Skeletal muscle satellite cell (primary cell): ENCODE measurements at regions not wholly inside any gene's neighbourhood (a gene's known extent, or its start where the extent isn't known, plus 50 kb on each side); places are given as distances from the start of the nearest gene placed in this dataset.

Source experiments
- H3K27me3 ChIP-seq: 2 replicates; pipeline ENCODE4 v1.7.0; 2013; ENCODE audit warnings: low read length; ENCODE audit not compliant: control insufficient read depth, insufficient read depth
- H3K36me3 ChIP-seq: 2 replicates; pipeline ENCODE4 v1.7.0; 2013; ENCODE audit warnings: mild to moderate bottlenecking, control low read depth, low read length; ENCODE audit not compliant: insufficient read depth
- H3K4me1 ChIP-seq: 2 replicates; pipeline ENCODE4 v1.7.0; 2013; ENCODE audit warnings: low read length; ENCODE audit not compliant: control insufficient read depth, insufficient read depth
- H3K4me2 ChIP-seq: 2 replicates; pipeline ENCODE4 v1.7.0; 2013; ENCODE audit warnings: mild to moderate bottlenecking, low read length
- H3K4me3 ChIP-seq: 2 replicates; pipeline ENCODE4 v1.7.0; 2013; ENCODE audit warnings: low read length
- H3K9ac ChIP-seq: 2 replicates; pipeline ENCODE4 v1.7.0; 2013; ENCODE audit warnings: mild to moderate bottlenecking, low read depth, low read length, moderate library complexity
- H3K9me3 ChIP-seq: replicated peaks from 2 replicates; pipeline ENCODE4 v1.7.0; 2013; ENCODE audit warnings: mild to moderate bottlenecking, control low read depth, low read length

DNA sequence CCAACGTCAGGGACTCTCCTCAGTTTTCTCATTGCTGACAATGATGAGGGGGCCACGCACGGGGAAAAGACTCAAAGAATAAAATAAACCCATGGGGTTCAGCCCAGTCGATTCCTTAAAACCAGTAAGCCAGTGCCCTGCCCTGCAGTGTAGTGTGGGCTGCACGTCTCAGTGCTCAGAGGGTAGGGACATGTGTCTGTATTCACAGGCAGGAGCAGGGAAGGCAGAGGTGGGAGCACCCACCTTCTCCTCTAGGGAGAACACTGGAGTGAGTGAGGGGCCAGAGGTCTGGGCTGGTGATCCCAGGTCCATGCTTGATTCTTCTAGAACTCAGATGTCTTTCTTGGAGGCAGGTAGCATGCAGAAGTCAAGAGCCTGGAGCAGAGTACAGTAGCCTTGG, 303.6 kb downstream of the MATN1 start:
- H3K27me3 ChIP-seq = no peaks in the 10 kb centered on the region
- no peaks in the 10 kb centered on the region for H3K36me3 ChIP-seq
- no peak overlapping the region for H3K4me3 ChIP-seq
- no peak overlapping the region for H3K4me2 ChIP-seq
- H3K9ac ChIP-seq = no peak overlapping the region
- H3K4me1 ChIP-seq = no peaks in the 10 kb centered on the region
- H3K9me3 ChIP-seq = no peaks in the 10 kb centered on the region

DNA sequence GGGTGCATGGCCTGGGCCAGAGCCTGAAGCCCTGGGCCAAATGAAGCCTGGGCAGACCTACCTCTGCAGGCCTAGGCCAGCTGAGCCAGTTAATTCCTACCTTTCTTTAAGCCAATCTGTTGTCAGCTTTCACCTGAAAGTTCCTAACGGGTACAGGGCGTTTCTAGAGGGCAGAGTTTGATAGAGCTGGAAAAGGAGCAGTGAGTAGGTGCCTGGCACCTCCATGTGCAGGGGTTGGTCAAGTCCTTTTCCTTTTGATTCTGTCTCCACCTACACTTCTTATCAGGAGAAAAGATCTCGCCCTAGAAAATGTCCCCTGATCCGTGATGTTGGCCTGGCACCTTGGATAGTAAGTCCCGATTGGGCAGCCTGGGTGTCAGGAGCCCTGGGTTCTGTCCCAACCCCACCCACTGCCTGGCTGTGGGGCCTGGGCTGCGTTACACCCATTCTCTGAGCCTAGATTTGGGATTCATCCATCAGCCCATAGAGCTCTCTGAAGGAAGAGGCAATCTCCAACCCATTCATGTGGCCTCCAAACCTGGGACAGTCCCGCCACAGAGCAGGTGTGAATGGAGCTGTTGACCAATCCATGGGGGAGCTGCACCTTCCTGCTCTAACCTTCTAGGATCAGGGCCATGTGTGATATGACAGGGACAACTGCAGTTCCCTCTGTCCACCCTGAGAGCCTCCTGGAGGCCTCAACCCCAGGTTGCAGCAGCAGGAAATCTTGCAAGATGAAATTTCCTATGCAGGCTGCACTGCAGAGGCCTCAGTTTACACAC, 304.3 kb downstream of the MATN1 start:
- Histone ChIP-seq H3K27me3 (no peaks in the 10 kb centered on the region), H3K4me2 (no peak overlapping the region), H3K4me3 (no peak overlapping the region), H3K9ac (no peak overlapping the region), H3K4me1 (no peaks in the 10 kb centered on the region), H3K36me3 (no peaks in the 10 kb centered on the region), H3K9me3 (no peaks in the 10 kb centered on the region)

DNA sequence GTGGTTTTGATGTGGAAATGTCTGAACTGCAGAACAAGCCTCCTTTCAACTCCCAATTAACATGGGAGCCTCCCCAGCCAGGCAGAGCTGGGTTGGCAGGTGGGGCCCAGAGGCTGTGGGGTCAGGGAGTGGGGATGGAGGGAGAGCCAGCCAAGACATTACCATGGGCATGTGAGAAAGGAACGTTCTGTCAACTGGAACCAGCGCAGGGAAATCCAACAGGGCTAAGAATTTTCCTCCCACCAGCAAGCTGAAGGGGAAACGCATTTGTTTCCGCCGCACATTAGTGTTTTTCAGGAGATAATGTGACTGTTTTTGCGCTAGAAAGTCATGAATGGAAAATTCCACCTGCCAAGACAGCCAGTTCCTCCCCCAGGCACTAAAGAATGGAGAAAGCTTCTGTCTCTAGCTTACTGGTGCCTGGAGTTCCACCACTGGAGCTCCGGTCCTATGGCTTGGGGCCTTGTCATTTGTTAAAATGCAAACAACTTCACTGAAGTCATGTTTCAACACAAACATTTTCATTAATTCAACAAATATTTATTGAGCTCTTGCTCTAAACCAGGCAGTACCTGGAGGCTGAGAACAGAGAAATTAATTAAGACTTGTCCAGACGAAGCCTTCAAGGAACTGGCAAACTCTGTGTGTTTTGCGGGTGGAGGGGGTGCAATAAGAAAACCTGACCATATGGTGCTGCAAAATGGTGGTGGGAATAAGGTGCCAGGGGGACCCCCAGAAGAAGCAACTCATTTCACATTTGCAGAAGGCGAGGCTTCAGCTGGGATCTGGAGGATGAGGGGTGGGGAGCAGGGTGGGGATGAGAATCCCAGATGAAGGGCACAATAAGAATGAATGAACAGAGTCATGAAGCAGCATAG, 305.1 kb downstream of the MATN1 start:
- Histone ChIP-seq H3K4me2 (no peak overlapping the region), H3K9me3 (no peaks in the 10 kb centered on the region), H3K4me1 (no peaks in the 10 kb centered on the region), H3K36me3 (no peaks in the 10 kb centered on the region), H3K4me3 (no peak overlapping the region), H3K27me3 (no peaks in the 10 kb centered on the region), H3K9ac (no peak overlapping the region)

DNA sequence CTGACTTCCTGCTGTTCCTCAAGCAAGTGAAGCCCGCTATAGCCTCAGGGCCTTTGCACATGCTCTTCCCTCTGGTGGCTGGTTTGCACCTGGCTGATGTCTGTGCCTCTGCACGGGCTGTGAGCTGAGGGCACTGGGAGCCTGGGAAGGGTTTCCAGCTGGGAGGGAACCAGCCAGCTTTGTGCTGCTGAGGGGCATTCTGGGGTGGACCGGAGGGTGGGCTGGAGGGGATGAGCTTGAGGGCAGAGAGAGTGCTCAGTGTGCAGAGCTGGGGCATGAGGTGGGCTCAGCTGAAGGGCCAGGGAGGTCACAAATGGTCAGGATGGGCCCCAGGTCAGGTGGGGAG, 305.7 kb downstream of the MATN1 start:
- Histone ChIP-seq H3K36me3 (no peaks in the 10 kb centered on the region), H3K27me3 (no peaks in the 10 kb centered on the region), H3K9ac (no peak overlapping the region), H3K4me3 (no peak overlapping the region), H3K4me1 (no peaks in the 10 kb centered on the region), H3K4me2 (no peak overlapping the region), H3K9me3 (no peaks in the 10 kb centered on the region)

DNA sequence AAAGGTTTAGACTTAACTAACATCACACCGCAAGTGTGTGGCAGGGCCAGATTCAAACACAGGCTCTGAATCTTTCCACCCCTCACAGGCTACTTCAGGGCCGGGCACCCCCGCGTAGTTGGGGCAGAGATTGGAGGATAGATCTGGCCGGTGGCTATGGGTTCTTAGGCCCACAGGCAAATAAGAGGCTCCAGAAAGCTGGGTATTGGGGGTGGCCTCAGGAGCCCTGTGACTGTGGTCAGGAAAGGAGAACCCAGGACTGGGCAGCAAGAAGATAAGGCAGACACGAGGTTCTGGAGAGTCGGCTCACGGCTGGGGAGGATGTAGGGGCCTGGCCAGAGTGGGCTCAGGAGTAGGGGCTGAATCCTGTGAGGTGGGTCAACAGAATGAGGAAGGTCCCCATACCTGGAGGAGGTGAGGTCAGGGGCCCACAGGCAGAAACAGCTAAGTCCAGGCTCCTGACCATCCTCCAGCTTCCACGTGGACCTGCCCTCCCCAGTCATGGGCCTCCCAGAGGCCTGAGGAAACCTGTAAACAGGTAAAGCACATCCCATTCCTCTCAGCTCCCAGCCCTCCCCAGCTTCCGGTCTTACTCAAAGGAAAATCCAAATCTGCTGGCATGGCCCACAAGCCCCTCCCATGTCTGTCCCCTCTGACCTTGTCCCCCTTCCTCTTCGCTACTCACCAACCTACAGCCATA, 306.2 kb downstream of the MATN1 start:
- Histone ChIP-seq H3K27me3 (no peaks in the 10 kb centered on the region), H3K36me3 (no peaks in the 10 kb centered on the region), H3K4me3 (no peak overlapping the region), H3K4me2 (no peak overlapping the region), H3K9ac (no peak overlapping the region), H3K9me3 (no peaks in the 10 kb centered on the region), H3K4me1 (no peaks in the 10 kb centered on the region)

DNA sequence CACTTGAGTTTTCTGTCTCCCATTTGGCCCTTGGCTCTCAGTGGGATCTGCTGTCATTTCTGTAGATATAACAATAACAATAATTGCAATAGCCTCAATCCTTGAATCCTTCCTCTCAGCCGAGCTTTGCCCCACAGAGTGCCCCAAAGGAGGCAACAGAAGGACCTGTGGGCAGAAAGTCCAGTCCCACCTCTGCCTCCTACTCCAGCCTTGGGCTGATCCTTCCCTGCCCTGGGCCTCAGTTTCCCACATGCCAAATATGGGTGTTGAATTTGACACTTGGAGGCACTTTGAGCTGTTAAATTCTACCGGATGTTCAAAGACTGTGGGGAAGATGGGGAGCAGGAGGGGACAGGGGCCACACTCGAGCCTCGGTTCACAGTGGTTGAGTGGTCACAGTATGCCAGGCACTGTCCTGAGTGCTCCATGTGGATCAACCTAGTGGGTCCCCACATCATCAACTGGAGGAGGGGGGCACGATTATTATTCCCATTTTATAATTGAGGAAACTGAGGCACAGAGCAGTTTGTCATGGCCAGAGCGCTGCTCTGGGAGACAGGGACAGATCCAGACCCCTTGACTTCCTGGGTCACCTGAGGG, 307.1 kb downstream of the MATN1 start:
- no peak overlapping the region for H3K9ac ChIP-seq
- no peaks in the 10 kb centered on the region for H3K36me3 ChIP-seq
- H3K4me1 ChIP-seq = no peaks in the 10 kb centered on the region
- H3K27me3 ChIP-seq = no peaks in the 10 kb centered on the region
- H3K4me2 ChIP-seq = no peak overlapping the region
- no peaks in the 10 kb centered on the region for H3K9me3 ChIP-seq
- no peak overlapping the region for H3K4me3 ChIP-seq

DNA sequence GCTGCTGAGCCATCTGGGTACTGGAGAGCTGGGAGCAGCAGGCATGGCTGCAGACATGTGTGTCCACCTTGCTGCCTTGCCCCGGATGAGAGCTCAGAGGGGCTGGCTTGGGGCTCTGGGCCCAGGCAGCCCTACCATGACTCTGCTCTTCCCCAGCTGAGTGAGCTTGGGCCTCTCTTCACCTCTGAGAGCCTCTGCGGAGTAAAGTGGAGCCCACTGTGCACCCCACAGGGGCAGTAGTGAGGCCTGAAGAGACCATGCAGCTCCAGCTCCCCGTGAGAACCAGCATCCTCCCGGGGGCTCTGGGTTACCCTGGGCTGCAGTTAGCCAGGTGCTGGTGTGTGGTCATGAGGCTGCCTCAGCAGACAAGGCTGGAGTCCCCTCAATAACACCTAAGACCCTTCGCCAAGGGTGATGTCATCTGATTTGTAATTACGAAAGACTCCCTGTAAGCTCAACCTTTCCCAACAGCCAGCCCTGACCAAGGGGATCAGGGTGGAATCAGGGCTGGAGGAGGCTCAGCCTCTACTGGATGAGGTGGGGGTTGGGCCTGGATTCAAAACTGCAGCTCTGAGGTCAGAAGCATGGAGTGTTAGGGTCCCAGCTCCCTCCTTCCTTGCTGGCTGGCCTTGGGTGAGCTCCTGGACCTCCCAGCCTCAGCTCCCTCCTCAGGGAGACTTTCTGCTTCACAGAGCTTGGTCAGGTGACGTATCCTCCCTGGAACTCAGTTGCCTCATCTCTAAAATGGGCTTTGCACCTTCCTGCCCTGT, 308.0 kb downstream of the MATN1 start:
- H3K9me3 ChIP-seq = no peaks in the 10 kb centered on the region
- no peak overlapping the region for H3K4me2 ChIP-seq
- no peak overlapping the region for H3K9ac ChIP-seq

DNA sequence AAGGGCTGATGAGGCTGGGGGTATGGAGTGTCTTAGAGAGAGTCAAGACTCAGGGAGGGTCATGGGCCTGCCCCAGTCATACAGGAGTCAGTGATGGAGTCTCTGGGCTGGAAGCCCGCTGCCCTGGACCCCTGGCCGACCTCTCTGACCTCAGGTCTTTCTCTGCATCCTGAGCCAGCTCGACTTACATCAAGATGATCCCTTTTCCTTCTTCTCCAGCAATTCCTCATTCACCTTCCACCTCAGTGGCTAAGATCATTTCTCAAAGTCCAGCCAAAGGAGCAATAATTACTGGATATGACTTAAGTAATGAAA, 308.6 kb downstream of the MATN1 start:
- Histone ChIP-seq H3K9ac (no peak overlapping the region), H3K27me3 (no peaks in the 10 kb centered on the region), H3K4me2 (no peak overlapping the region), H3K36me3 (no peaks in the 10 kb centered on the region), H3K4me3 (no peak overlapping the region), H3K9me3 (no peaks in the 10 kb centered on the region), H3K4me1 (no peaks in the 10 kb centered on the region)

More for the DNA sequence above, 308.0 kb downstream of the MATN1 start:
- H3K36me3 ChIP-seq = no peaks in the 10 kb centered on the region
- H3K4me1 ChIP-seq = no peaks in the 10 kb centered on the region
- H3K4me3 ChIP-seq = no peak overlapping the region
- no peaks in the 10 kb centered on the region for H3K27me3 ChIP-seq

DNA sequence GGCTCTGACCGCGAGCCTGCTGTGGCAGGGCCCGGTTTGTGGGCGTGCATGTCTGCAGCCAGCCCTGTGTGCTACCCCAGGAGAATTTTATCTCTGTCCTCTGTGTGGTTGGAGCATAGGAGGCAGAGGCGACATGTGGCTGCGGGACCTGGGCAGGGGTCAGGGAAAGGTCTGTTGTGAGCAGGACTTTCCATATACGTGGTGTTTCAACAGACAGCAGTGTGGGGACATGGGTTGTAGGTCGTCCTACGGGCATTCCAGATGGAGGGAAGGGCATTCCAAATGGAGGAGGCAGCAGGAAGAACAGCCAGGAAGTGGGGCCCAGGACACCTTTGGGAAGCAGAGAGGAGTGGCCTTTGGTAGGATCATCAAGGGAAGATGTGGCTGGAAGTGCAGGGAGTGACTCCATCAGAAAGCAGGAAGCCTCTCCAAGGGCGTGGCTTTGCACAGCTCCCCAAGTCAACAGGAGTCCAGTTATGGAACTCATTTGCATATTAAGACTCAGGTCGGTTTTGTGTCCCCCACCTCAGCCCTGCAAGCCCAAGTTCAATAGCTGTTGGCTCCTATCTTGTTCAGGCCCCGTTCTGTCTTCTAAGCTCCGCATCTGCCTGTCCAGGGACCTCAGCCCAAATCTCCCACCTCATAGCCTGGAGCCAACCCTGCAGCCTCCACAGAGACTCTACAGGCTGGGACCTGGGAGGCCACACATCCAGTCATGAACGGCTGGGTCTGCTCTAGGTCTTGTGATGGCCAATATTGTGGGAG, 309.1 kb downstream of the MATN1 start:
- Histone ChIP-seq H3K9ac (no peak overlapping the region), H3K27me3 (no peaks in the 10 kb centered on the region), H3K4me2 (no peak overlapping the region), H3K4me3 (no peak overlapping the region), H3K4me1 (no peaks in the 10 kb centered on the region), H3K9me3 (no peaks in the 10 kb centered on the region), H3K36me3 (no peaks in the 10 kb centered on the region)

DNA sequence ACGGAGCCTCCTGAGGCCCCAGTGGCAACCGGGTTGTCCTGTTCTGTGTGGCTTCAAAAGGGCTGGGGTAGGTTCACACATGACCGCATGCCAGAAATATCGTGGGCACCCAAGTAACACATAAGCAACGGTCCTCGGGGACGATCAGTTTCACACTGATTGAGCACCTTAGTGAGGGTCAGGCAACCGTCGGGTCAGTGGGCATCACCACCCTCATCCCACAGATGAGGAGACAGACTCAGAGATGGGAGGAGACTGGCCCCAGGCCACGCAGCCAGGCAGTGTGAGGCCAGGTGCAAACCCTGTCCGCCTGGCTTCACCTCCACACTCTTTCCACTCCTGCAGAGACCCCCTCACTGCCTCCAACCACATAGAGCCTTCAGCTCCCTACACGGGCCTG, 309.8 kb downstream of the MATN1 start:
- Histone ChIP-seq H3K4me3 (no peak overlapping the region), H3K9me3 (no peaks in the 10 kb centered on the region), H3K36me3 (no peaks in the 10 kb centered on the region), H3K4me2 (no peak overlapping the region), H3K4me1 (no peaks in the 10 kb centered on the region), H3K27me3 (no peaks in the 10 kb centered on the region), H3K9ac (no peak overlapping the region)
